HG03520 (cell line): ENCODE measurements at regions not wholly inside any gene's neighbourhood (a gene's known extent, or its start where the extent isn't known, plus 50 kb on each side); places are given as distances from the start of the nearest gene placed in this dataset.

Experiments used
- ATAC-seq: cut with Tn5 transposase; IDR thresholded peaks from one replicate; pipeline ENCODE4 v1.9.1; 2021; ENCODE audit warnings: mild to moderate bottlenecking, moderate library complexity; ENCODE audit not compliant: unreplicated experiment

GRCh38 chr6:168791917-168792316, 350.9 kb downstream of the SMOC2 start:
- no peak for ATAC-seq

- ATAC-seq = no peak
Measured at GRCh38 chr6:168789699-168790098, 348.7 kb downstream of the SMOC2 start.

GRCh38 chr6:168785720-168786511, 344.9 kb downstream of the SMOC2 start:
- no peak for ATAC-seq

- ATAC-seq = no peak
Measured at GRCh38 chr6:168784426-168784825, 343.4 kb downstream of the SMOC2 start.

GRCh38 chr6:168783720-168784119, 342.7 kb downstream of the SMOC2 start:
- no peak for ATAC-seq

GRCh38 chr6:168782187-168782751, 341.3 kb downstream of the SMOC2 start:
- no peak for ATAC-seq

GRCh38 chr6:168778201-168778600, 337.2 kb downstream of the SMOC2 start:
- ATAC-seq = no peak

GRCh38 chr6:168774381-168774780, 333.4 kb downstream of the SMOC2 start:
- no peak for ATAC-seq

GRCh38 chr6:168773788-168774187, 332.8 kb downstream of the SMOC2 start:
- no peak for ATAC-seq

- ATAC-seq = no peak
Measured at GRCh38 chr6:168765752-168766151, 324.8 kb downstream of the SMOC2 start.

- ATAC-seq = no peak
Measured at GRCh38 chr6:168756009-168756634, 315.1 kb downstream of the SMOC2 start.

- ATAC-seq = no peak
Measured at GRCh38 chr6:168746643-168747042, 305.7 kb downstream of the SMOC2 start.

- ATAC-seq = no peak
Measured at GRCh38 chr6:168746013-168746412, 305.0 kb downstream of the SMOC2 start.

GRCh38 chr6:168744861-168745260, 303.9 kb downstream of the SMOC2 start:
- no peak for ATAC-seq

- no peak for ATAC-seq
Measured at GRCh38 chr6:168741942-168742782, 301.2 kb downstream of the SMOC2 start.

GRCh38 chr6:168741305-168741704, 300.3 kb downstream of the SMOC2 start:
- ATAC-seq = no peak

GRCh38 chr6:168739381-168739780, 298.4 kb downstream of the SMOC2 start:
- ATAC-seq = no peak

GRCh38 chr6:168737481-168737880, 296.5 kb downstream of the SMOC2 start:
- ATAC-seq = no peak

GRCh38 chr6:168737014-168737413, 296.0 kb downstream of the SMOC2 start:
- ATAC-seq = no peak

GRCh38 chr6:168736039-168736438, 295.1 kb downstream of the SMOC2 start:
- ATAC-seq = no peak

- ATAC-seq = no peak
Measured at GRCh38 chr6:168735268-168735949, 294.4 kb downstream of the SMOC2 start.
